SW480 (cell line): ENCODE measurements at regions not wholly inside any gene's neighbourhood (a gene's known extent, or its start where the extent isn't known, plus 50 kb on each side); places are given as distances from the start of the nearest gene placed in this dataset.
"Not testable (repeated sequence)": the region's sequence is repeated elsewhere in the genome, so short reads cannot be mapped to it uniquely, and the experiment has no call there.

Experiments
- DNase-seq: peaks from one replicate; pipeline ENCODE4 v3.0.0-alpha.2; 2016; ENCODE audit warnings: low spot score

- DNase-seq, result no peak
Measured at GRCh38 chr13:34166406-34166805, 348.5 kb downstream of the RFC3 start.

- no peak for DNase-seq
Measured at GRCh38 chr13:34167347-34167746, 349.4 kb downstream of the RFC3 start.

- DNase-seq, result no peak
Measured at GRCh38 chr13:34172048-34172447, 354.1 kb downstream of the RFC3 start.

GRCh38 chr13:34174671-34175145, 356.8 kb downstream of the RFC3 start:
- no peak for DNase-seq

- no peak for DNase-seq
Measured at GRCh38 chr13:34175551-34175950, 357.6 kb downstream of the RFC3 start.

- no peak for DNase-seq
Measured at GRCh38 chr13:34176633-34177032, 358.7 kb downstream of the RFC3 start.

GRCh38 chr13:34179481-34179880, 361.5 kb downstream of the RFC3 start:
- no peak for DNase-seq

- DNase-seq, result no peak
Measured at GRCh38 chr13:34179927-34180326, 362.0 kb downstream of the RFC3 start.

- DNase-seq, result not testable (repeated sequence)
Measured at GRCh38 chr13:34181256-34181655, 363.3 kb downstream of the RFC3 start.

GRCh38 chr13:34189946-34190345, 372.0 kb downstream of the RFC3 start:
- no peak for DNase-seq

- DNase-seq, result no peak
Measured at GRCh38 chr13:34201050-34201913, 383.3 kb downstream of the RFC3 start.

GRCh38 chr13:34207334-34207733, 389.4 kb downstream of the RFC3 start:
- DNase-seq, result no peak

- no peak for DNase-seq
Measured at GRCh38 chr13:34207872-34208271, 389.9 kb downstream of the RFC3 start.

- no peak for DNase-seq
Measured at GRCh38 chr13:34208336-34208735, 390.4 kb downstream of the RFC3 start.

GRCh38 chr13:34210341-34210740, 392.4 kb downstream of the RFC3 start:
- DNase-seq, result no peak

GRCh38 chr13:34214686-34215085, 396.7 kb downstream of the RFC3 start:
- no peak for DNase-seq

GRCh38 chr13:34216256-34216655, 398.3 kb downstream of the RFC3 start:
- no peak for DNase-seq

GRCh38 chr13:34217343-34218025, 399.5 kb downstream of the RFC3 start:
- DNase-seq, result no peak

GRCh38 chr13:34223984-34224383, 406.0 kb downstream of the RFC3 start:
- DNase-seq, result no peak

- no peak for DNase-seq
Measured at GRCh38 chr13:34224877-34225276, 406.9 kb downstream of the RFC3 start.

GRCh38 chr13:34230271-34230670, 412.3 kb downstream of the RFC3 start:
- DNase-seq, result no peak

- no peak for DNase-seq
Measured at GRCh38 chr13:34241332-34241731, 423.4 kb downstream of the RFC3 start.

- no peak for DNase-seq
Measured at GRCh38 chr13:34243403-34243802, 425.5 kb downstream of the RFC3 start.
